ENCODE measurements at regions not wholly inside any gene's neighbourhood (a gene's known extent, or its start where the extent isn't known, plus 50 kb on each side); places are given as distances from the start of the nearest gene placed in this dataset.

DNA sequence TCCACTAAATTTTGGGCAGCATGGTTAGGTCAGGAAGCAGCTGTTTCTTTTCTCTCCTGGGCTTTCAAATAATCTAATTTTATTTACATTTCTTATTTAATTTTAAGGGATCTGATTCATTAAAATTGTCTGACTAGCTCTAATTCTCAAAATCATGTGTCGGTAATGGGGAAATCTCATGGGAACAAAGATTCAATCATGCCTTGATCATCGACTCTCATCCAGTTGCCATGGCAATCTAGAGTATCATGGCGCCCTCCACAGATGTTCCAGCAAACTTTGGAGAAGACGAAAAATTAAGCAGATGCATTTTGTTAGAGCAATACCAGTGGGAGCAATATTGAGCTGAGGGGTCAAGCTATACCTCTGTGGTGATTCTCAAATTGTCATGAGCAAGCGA, 358.0 kb upstream of the CDH4 start:
- Histone ChIP-seq H3K27me3 (ENCODE audit: control insufficient read depth, insufficient read depth, low read length) (no peaks in the 10 kb centered on the region), H3K4me3 (ENCODE audit: low read length) (no peak overlapping the region), H3K9ac (ENCODE audit: low read length) (no peak overlapping the region), H3K9me3 (ENCODE audit: control insufficient read depth, low read length) (no peaks in the 10 kb centered on the region), H3K36me3 (ENCODE audit: control insufficient read depth, insufficient read depth, low read length) (no peaks in the 10 kb centered on the region), H3K4me1 (ENCODE audit: control insufficient read depth, insufficient read depth, low read length) (no peaks in the 10 kb centered on the region)

DNA sequence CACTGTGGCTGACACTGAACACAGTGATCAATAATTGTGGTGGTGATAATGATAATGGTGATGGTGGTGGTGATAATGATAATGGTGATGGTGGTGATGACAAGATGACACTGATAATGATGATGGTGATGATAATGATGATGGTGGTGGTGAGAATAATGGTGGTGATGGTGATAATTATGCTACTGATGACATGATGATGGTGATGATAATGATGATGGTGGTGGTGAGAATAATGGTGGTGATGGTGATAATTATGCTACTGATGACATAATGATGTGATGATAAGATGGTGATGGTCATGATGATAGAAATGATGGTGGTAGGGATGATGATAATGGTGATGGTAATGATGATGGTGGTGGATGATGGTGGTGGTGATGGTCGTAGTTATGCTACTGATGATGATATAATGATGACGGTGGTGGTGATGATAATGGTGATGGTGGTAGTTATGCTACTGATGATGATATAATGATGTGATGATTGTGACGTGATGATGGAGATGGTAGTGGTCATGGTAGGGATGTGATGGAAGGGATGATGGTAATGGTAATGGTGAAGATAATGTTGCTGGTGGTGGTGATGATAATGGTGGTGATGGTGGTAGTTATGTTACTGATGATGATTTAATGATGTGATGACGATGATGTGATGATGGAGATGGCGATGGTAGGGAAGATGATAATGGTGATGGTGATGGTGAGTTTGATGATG, 356.5 kb upstream of the CDH4 start:
- Histone ChIP-seq H3K4me3 (ENCODE audit: low read length) (no peak overlapping the region), H3K9me3 (ENCODE audit: control insufficient read depth, low read length) (no peaks in the 10 kb centered on the region), H3K36me3 (ENCODE audit: control insufficient read depth, insufficient read depth, low read length) (no peaks in the 10 kb centered on the region), H3K9ac (ENCODE audit: low read length) (no peak overlapping the region), H3K27me3 (ENCODE audit: control insufficient read depth, insufficient read depth, low read length) (no peaks in the 10 kb centered on the region), H3K4me1 (ENCODE audit: control insufficient read depth, insufficient read depth, low read length) (no peaks in the 10 kb centered on the region)

DNA sequence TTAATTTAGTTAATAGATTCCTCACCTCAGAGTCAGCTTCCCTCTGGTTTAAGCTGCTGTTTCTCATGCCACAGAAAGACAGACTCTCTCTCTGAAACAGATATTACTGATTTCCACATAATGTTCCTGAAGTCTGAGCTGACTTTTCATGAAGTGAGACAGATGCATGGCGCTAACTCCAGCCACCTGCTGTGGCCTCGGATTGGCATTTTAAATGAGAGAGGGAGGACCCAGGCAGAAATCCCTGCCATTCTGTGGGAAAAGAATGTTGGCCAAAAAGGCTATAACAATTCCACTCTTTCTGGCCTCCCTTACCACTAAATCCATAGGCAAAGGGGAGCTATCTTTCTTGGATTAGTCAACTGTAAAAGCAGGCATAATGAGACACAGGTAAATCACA, 354.1 kb upstream of the CDH4 start:
- Histone ChIP-seq H3K4me1 (ENCODE audit: control insufficient read depth, insufficient read depth, low read length) (no peaks in the 10 kb centered on the region), H3K4me3 (ENCODE audit: low read length) (no peak overlapping the region), H3K36me3 (ENCODE audit: control insufficient read depth, insufficient read depth, low read length) (no peaks in the 10 kb centered on the region), H3K27me3 (ENCODE audit: control insufficient read depth, insufficient read depth, low read length) (no peaks in the 10 kb centered on the region), H3K9me3 (ENCODE audit: control insufficient read depth, low read length) (no peaks in the 10 kb centered on the region), H3K9ac (ENCODE audit: low read length) (no peak overlapping the region)

DNA sequence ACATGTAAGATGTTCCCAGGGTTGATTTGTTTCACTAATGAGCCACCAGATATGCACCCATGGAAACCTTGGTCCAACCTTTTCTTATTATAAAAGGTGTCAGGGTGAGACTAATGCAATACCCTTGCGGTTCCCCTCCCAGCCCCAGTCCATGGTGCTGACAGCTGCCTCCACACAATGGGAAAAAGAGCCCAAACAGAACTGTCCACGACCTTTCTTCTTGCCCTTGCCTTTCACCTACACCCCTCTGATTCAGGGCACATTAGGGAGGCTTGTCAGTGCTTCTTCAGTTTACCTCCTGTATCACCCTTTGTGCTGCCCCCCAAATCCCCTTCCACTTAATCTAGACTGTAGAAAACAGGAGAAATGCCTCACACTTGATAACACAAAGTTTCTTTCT, 352.7 kb upstream of the CDH4 start:
- H3K27me3 ChIP-seq (ENCODE audit: control insufficient read depth, insufficient read depth, low read length): no peaks in the 10 kb centered on the region
- no peaks in the 10 kb centered on the region for H3K4me1 ChIP-seq (ENCODE audit: control insufficient read depth, insufficient read depth, low read length)
- H3K9me3 ChIP-seq (ENCODE audit: control insufficient read depth, low read length): no peaks in the 10 kb centered on the region
- no peaks in the 10 kb centered on the region for H3K36me3 ChIP-seq (ENCODE audit: control insufficient read depth, insufficient read depth, low read length)
- H3K4me3 ChIP-seq (ENCODE audit: low read length): no peak overlapping the region
- no peak overlapping the region for H3K9ac ChIP-seq (ENCODE audit: low read length)

DNA sequence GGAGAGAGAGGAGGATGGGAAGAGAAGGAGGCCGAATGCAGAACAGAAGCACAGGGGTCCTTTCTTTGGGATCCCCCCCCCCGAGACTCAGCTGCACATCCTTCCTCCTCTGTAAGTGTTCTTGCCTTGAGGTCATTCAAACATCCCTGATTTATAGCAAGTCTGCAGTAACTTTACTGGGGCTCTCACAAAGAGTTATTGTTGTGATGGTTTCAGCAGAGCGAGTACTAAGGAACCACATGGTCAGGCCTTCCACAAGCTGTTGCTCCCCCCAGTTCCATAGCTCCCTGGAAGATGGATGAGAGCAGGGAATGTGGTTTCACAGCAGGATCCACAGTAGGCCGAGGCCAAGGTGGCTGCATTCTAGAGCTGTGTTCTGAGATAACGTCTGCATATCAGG, 351.4 kb upstream of the CDH4 start:
- Histone ChIP-seq H3K4me3 (ENCODE audit: low read length) (no peak overlapping the region), H3K27me3 (ENCODE audit: control insufficient read depth, insufficient read depth, low read length) (no peaks in the 10 kb centered on the region), H3K9ac (ENCODE audit: low read length) (no peak overlapping the region), H3K36me3 (ENCODE audit: control insufficient read depth, insufficient read depth, low read length) (no peaks in the 10 kb centered on the region), H3K4me1 (ENCODE audit: control insufficient read depth, insufficient read depth, low read length) (no peaks in the 10 kb centered on the region), H3K9me3 (ENCODE audit: control insufficient read depth, low read length) (no peaks in the 10 kb centered on the region)

DNA sequence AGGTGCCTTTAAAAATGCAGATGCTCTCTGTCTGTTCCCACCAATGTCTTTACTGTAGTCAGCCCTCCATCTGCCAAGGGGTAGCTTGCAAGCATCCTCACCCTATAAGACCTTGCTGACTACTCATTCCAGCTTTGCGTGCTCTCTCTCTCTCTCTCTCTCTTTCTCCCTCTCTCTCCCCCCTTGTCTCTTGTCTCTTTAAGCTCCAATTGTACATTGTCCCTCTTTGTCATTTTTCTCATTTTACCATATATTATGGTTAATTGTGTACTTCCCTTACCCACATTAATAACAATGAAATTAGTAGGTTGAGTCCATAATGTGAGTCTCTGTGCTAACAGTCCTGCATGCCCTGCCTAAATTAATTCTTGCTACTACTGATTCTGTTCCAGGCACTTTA, 350.2 kb upstream of the CDH4 start:
- Histone ChIP-seq H3K27me3 (ENCODE audit: control insufficient read depth, insufficient read depth, low read length) (no peaks in the 10 kb centered on the region), H3K36me3 (ENCODE audit: control insufficient read depth, insufficient read depth, low read length) (no peaks in the 10 kb centered on the region), H3K4me1 (ENCODE audit: control insufficient read depth, insufficient read depth, low read length) (no peaks in the 10 kb centered on the region), H3K4me3 (ENCODE audit: low read length) (no peak overlapping the region), H3K9ac (ENCODE audit: low read length) (no peak overlapping the region), H3K9me3 (ENCODE audit: control insufficient read depth, low read length) (no peaks in the 10 kb centered on the region)

DNA sequence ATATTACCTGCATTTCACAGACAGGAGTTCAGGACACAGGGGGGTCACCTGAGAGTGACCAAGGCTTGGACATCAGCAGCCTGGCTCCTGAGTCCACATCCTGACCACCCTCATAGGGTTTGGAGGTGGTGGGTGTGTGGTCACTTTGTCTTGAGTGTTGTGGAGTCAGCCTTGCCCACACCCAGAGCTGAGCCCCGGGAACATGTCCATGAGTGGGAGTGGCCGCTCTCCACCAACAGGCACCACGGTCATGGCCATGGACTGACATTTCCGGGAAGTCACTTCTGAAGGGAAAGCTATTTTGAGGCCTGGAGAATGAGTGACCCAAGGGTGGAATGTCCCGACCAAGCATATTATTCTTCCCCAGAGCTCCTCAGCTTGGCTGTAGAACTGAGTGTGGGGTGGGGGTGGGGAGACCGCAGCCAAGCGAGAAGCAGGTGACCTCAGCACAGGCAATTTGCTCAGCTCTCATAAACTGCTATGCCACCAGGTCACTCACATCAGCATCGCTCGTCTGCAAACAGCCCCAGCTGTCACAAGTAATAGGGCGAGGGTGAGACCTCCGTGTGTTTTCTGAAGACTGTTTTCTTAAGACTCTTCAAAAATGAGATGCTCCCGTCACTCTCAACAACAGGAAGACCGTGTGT, 348.6 kb upstream of the CDH4 start:
- Histone ChIP-seq H3K27me3 (ENCODE audit: control insufficient read depth, insufficient read depth, low read length) (no peaks in the 10 kb centered on the region), H3K9ac (ENCODE audit: low read length) (no peak overlapping the region), H3K36me3 (ENCODE audit: control insufficient read depth, insufficient read depth, low read length) (no peaks in the 10 kb centered on the region), H3K4me3 (ENCODE audit: low read length) (no peak overlapping the region), H3K4me1 (ENCODE audit: control insufficient read depth, insufficient read depth, low read length) (no peaks in the 10 kb centered on the region), H3K9me3 (ENCODE audit: control insufficient read depth, low read length) (no peaks in the 10 kb centered on the region)

DNA sequence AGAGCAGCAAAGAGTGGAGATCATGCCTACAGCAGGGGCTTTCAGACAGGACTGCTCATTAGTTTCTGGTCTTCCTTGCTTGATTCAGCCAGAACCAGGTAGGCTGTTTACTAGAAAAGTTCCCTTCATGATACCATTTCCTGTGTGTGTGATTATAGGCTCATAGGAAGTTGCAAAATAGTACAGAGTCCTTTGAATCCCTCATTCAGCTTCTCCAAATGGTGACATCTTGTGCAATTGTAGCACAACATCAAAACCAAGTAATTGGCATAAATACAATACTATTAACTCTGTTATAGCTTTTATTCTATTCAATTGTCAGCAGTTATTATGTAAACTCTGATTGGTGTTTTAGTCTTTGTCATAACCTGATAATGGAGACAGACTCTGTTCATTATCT, 347.3 kb upstream of the CDH4 start:
- no peaks in the 10 kb centered on the region for H3K9me3 ChIP-seq (ENCODE audit: control insufficient read depth, low read length)
- no peak overlapping the region for H3K9ac ChIP-seq (ENCODE audit: low read length)
- no peaks in the 10 kb centered on the region for H3K27me3 ChIP-seq (ENCODE audit: control insufficient read depth, insufficient read depth, low read length)
- H3K36me3 ChIP-seq (ENCODE audit: control insufficient read depth, insufficient read depth, low read length): no peaks in the 10 kb centered on the region
- H3K4me1 ChIP-seq (ENCODE audit: control insufficient read depth, insufficient read depth, low read length): no peaks in the 10 kb centered on the region
- H3K4me3 ChIP-seq (ENCODE audit: low read length): no peak overlapping the region

DNA sequence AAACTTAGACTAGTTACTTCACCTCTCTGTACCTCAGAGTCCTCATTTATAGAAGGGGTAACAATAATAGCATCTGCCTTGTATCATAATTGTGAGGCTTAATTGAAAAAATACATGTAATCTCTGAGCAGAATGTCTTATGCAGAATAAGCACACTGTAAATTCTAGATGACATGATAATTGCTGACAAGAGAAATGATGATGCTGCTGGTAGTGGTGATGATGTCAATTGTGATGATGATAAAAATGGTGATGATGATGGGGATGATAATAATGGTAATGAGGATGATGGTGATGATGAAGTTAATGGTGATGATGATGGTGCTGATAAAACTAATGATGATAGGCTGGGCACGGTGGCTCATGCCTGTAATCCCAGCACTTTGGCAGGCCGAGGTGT, 346.1 kb upstream of the CDH4 start:
- Histone ChIP-seq H3K36me3 (ENCODE audit: control insufficient read depth, insufficient read depth, low read length) (no peaks in the 10 kb centered on the region), H3K9ac (ENCODE audit: low read length) (no peak overlapping the region), H3K27me3 (ENCODE audit: control insufficient read depth, insufficient read depth, low read length) (no peaks in the 10 kb centered on the region), H3K4me1 (ENCODE audit: control insufficient read depth, insufficient read depth, low read length) (no peaks in the 10 kb centered on the region), H3K4me3 (ENCODE audit: low read length) (no peak overlapping the region), H3K9me3 (ENCODE audit: control insufficient read depth, low read length) (no peaks in the 10 kb centered on the region)

DNA sequence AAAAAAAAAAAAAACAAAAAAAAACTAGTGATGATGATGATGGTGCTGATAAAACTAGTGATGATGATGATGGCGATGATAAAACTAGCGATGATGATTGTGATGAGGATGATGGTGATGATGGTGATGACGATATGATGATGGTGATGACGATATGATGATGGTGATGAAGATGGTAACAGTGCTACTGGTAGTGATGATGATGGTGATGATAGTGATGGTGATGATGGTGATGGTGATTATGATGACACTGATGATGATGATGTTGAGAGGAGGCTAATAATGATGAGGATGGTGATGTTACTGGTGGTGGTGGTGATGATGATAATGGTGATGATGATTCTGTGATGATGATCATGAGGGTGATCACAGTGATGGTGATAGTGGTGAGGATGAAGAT, 345.5 kb upstream of the CDH4 start:
- no peaks in the 10 kb centered on the region for H3K9me3 ChIP-seq (ENCODE audit: control insufficient read depth, low read length)
- no peak overlapping the region for H3K4me3 ChIP-seq (ENCODE audit: low read length)
- H3K27me3 ChIP-seq (ENCODE audit: control insufficient read depth, insufficient read depth, low read length): no peaks in the 10 kb centered on the region
- H3K4me1 ChIP-seq (ENCODE audit: control insufficient read depth, insufficient read depth, low read length): no peaks in the 10 kb centered on the region
- no peaks in the 10 kb centered on the region for H3K36me3 ChIP-seq (ENCODE audit: control insufficient read depth, insufficient read depth, low read length)
- H3K9ac ChIP-seq (ENCODE audit: low read length): no peak overlapping the region

DNA sequence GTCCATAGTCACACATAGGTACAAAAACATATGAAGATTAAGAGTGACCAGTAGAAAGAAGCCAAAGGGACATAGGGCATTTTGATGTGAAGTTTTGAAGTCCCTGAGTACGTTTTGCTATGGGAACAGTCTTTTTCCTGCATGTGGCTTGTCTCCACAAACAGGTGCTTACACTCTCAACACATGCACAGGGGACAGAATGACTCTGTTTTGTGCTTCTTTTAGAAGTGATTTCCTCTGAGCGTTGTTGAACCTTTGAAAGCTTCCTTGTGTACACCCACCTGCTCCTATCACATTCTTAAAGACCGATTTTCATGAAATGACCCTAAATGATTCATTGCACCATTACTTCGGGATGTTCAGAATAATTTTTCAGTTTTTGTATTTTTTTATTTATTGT, 338.8 kb upstream of the CDH4 start:
- no peaks in the 10 kb centered on the region for H3K36me3 ChIP-seq (ENCODE audit: control insufficient read depth, insufficient read depth, low read length)
- H3K4me3 ChIP-seq (ENCODE audit: low read length): no peak overlapping the region

DNA sequence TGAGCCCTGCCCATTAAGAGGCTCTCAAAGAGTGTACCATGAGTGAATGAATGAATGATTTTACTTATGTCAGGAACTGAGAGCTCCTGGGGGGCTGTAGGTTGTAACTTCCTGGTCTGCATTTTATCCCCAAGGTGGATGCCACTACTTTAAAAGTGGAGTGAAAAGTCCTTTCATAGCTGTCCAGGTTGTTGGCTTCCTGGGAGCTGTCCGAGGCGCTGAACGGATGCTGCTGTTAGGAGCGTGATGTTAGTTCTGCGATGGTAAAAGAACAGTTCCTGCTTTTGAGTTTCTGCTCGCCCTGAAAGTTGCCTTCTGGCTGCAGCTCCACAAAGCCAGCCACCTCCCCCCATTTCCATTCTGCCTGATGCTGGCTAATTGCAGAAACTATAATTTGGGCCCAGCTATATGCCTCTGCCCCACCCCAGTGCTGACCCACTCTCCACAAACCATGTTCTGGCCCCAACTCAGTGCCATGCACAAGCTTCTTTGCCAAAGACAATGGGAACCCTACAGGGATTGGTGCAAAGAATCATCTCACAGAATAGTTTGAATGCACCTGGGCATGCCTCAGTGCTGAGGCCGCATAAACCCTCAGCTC, 330.9 kb upstream of the CDH4 start:
- Histone ChIP-seq H3K36me3 (ENCODE audit: control insufficient read depth, insufficient read depth, low read length) (no peaks in the 10 kb centered on the region), H3K4me3 (ENCODE audit: low read length) (no peak overlapping the region), H3K9me3 (ENCODE audit: control insufficient read depth, low read length) (no peaks in the 10 kb centered on the region), H3K27me3 (ENCODE audit: control insufficient read depth, insufficient read depth, low read length) (no peaks in the 10 kb centered on the region), H3K9ac (ENCODE audit: low read length) (no peak overlapping the region), H3K4me1 (ENCODE audit: control insufficient read depth, insufficient read depth, low read length) (no peaks in the 10 kb centered on the region)

More for the DNA sequence above, 338.8 kb upstream of the CDH4 start:
- Histone ChIP-seq H3K9ac (ENCODE audit: low read length) (no peak overlapping the region), H3K9me3 (ENCODE audit: control insufficient read depth, low read length) (no peaks in the 10 kb centered on the region), H3K4me1 (ENCODE audit: control insufficient read depth, insufficient read depth, low read length) (no peaks in the 10 kb centered on the region), H3K27me3 (ENCODE audit: control insufficient read depth, insufficient read depth, low read length) (no peaks in the 10 kb centered on the region)
